GM20000 (cell line): ENCODE measurements at regions not wholly inside any gene's neighbourhood (a gene's known extent, or its start where the extent isn't known, plus 50 kb on each side); places are given as distances from the start of the nearest gene placed in this dataset.

ENCODE experiments used
- DNase-seq: peaks from one replicate; pipeline ENCODE4 v3.0.0; 2012; ENCODE audit warnings: low spot score
- TF ChIP-seq, protein P1 (sequence below): IDR thresholded peaks from 2 replicates; pipeline ENCODE4 v1.5.1; 2012; ENCODE audit warnings: mild to moderate bottlenecking, control low read depth; ENCODE audit errors: extremely low read depth, missing control alignments

DNA sequence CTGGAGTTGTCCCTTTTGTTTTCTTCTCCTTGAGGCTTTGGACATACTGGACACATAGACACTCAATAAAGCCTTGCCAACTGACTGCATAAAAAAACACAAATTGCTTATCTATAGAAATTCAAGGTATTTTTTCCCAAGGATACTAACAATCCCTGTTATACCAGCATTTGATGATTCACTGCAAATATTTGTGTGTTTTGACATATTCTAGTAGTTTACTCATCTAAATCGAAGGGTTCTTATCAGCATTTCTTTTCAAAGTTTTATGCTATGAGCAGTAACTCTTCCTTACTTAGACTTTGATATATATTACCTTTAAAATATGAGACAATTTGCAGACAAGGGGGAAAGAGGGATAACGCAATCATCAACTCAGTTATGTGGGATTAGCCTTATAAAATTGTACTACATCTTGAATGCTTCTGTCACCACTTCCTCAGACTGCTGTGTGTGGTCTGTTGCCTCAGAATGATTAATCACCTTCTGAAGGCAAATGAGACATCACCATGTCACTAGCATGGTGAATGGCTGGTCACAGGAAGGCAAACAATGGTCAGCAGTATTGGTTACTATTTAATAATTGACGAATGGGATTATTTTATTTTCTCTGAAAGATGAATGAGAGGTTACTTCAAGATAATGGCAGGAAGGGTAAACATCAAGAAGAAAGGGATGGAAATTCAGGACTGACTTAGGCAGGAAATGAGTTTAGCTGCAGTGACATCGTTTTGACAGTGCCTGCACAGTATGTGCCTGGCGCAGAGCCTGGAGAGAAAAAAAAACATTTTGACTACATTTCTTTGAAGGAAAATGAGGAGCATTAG lies 544.3 kb upstream of the CNKSR2 start:
- DNase-seq, result no peak
- TF ChIP-seq, protein P1, sequence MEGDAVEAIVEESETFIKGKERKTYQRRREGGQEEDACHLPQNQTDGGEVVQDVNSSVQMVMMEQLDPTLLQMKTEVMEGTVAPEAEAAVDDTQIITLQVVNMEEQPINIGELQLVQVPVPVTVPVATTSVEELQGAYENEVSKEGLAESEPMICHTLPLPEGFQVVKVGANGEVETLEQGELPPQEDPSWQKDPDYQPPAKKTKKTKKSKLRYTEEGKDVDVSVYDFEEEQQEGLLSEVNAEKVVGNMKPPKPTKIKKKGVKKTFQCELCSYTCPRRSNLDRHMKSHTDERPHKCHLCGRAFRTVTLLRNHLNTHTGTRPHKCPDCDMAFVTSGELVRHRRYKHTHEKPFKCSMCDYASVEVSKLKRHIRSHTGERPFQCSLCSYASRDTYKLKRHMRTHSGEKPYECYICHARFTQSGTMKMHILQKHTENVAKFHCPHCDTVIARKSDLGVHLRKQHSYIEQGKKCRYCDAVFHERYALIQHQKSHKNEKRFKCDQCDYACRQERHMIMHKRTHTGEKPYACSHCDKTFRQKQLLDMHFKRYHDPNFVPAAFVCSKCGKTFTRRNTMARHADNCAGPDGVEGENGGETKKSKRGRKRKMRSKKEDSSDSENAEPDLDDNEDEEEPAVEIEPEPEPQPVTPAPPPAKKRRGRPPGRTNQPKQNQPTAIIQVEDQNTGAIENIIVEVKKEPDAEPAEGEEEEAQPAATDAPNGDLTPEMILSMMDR, result no peak

DNA sequence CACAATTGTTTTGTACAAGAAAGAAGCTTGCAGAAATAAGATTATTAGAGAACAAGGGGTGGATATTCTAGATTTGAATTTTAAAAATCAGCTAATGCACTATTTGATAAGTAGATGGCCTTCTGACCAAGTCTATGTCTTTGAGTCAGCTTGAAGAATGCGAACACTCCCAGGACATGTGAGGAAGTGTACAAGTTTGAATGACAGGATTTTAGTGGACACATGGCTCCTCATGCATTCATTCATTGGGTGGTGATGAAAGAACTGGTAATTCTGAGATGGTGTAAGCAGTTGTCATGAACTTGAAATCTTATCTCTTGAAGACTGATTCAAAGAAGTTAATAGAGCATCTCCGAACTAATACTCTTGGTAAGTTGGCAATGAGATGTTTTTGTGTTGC lies 548.2 kb upstream of the CNKSR2 start:
- no peak for DNase-seq
- TF ChIP-seq, protein P1, result no peak

DNA sequence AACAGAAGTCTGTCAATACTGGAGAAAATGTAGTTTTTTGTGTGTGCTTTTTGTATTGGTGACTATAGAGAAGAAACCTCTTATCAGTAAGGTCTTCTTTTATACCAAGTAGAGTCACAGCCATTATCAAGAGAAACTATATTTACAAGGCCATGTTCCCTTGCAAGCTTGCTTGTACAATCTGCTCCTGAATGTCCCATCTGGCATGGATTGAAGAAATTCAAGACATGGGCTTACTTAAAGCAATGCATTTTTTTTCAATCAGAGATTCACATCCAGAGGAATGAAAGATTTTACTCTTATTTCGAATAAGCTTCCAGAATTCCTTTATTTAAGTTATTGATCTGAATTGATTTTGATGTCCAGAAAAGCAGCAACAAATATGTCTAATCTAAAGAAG lies 537.3 kb upstream of the RPS6KA3 start:
- no peak for DNase-seq
- TF ChIP-seq, protein P1, result no peak

DNA sequence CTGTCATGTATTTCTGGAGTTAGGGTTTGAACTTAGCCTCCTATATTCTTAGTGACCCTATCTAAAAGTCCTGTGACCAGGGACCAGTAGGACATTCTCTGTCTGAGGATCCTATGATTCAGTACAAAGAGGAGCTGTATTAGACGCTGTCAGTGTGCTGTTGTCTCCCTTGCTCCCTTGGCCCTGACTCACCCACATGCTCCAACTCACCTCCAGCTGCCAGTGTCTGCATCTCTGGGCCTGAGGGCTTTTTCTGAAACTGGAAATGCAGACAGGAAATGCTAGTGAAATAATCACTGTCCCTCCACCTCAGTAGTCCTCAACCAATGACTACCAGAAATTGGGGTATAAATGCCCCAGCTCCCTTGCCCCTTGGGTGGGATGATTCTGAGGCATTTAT lies 535.3 kb upstream of the RPS6KA3 start:
- TF ChIP-seq, protein P1, result no peak
- no peak for DNase-seq

DNA sequence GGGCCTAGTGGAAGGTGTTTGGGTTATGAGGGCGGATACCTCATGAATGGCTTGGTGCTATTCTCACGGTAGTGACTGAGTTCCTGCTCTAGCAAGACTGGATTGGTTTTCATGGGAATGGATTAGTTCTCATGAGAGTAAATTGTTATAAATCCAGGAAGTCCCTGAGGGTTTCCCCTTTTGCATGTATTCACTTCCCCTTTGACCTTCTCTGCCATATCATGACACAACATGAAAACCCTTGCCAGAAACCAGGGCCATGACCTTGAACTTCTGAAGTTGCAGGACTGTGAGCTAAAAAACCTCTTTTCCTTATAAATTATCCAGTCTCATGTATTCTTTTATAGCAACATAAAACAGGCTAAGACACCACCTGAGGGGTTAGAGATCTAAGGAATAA lies 529.7 kb upstream of the RPS6KA3 start:
- TF ChIP-seq, protein P1, result no peak
- DNase-seq, result no peak

DNA sequence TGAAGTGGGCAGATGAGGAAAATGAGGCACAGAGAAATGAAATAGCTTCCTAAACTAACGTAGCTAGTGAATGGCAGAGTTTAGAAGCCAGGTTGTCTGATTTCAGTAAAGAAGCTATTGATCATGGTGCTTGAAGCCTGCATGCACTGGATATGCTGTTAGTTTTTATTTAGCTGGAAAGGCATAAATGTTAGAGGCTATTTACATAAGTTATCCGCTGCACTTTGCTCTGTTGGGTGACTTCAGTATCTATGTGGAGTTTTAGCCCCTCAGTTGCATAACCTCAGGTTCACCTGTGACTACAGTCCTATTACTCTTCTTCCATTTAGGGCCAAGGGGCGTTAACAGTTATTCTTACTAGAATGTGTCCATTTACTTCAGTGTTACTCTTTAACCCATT lies 522.4 kb upstream of the RPS6KA3 start:
- DNase-seq, result no peak
- TF ChIP-seq, protein P1, result no peak

DNA sequence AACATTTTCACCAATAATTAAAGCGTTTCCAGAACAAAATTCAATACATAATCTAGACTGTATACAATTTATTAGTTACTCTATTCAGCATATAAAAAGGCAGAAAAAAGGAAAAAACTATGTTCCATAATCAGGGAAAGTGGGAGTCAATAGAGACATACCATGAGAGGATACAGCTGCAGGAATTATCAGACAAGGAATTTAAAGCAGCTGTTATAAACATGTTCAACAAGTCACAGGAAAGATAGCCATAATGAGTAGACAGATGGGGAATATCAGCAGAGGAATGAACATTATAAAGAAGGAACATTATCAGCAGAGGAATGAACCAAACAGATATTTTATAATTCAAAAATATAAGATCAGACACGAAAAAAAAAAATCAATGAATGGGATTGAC lies 500.6 kb upstream of the RPS6KA3 start:
- no peak for DNase-seq
- TF ChIP-seq, protein P1, result no peak
